ENCODE measurements at regions not wholly inside any gene's neighbourhood (a gene's known extent, or its start where the extent isn't known, plus 50 kb on each side); places are given as distances from the start of the nearest gene placed in this dataset.
"Not testable (repeated sequence)": the region's sequence is repeated elsewhere in the genome, so short reads cannot be mapped to it uniquely, and the experiment has no call there.

DNA sequence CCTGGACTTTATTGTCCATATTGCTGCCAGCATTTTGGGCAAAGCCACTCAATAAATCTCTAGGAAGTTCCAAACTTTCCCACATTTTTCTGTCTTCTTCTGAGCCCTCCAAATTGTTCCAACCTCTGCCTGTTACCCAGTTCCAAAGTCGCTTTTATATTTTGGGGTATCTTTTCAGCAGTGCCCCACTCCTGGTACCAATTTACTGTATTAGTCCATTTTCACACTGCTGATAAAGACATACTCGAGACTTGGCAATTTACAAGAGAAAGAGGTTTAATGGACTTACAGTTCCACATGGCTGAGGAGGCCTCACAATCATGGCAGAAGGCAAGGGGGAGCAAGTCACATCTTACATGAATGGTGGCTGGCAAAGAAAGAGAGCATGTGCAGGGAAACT is 53.4 kb downstream of the AHSP start:
- DNase-seq, result not testable (repeated sequence)

DNA sequence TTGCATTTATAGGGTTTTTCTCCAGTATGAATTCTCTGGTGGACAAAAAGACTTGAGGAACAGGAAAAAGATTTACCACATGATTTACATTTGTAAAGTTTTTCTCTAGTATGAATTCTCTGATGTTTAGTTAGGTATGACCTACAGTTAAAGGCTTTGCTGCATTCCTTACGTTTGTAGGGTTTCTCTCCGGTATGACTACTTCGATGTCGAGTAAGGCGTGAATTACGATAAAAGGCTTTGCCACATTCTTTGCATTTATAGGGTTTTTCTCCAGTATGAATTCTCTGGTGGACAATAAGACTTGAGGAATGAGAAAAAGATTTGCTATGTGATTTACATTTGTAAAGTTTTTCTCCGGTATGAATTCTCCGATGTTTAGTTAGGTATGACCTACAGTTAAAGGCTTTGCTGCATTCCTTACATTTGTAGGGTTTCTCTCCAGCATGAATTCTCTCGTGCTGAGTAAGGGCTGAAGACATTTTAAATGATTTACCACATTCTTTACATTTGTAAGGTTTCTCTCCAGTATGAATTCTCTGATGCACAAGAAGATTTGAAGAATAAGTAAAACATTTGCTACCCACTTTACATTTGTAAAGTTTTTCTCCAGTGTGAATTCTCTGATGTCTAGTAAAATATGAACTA is 74.2 kb downstream of the AHSP start:
- DNase-seq, result not testable (repeated sequence)

DNA sequence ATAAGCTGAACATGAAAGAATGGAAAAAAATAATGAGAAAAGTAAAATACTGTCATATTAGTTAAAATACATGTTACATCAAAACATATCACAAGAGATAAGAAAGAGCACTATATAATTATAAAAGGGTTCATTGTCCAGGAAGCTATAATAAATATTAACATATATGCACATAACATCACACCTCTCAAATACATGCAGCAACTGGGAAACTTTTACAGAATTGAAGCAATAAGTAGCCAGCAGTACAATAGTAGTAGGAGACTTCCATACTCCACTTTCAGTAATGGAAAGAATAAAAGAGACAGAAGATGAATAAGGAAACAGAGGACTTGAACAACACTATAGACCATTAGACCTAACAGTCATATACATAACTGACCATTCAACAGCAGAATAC is 90.4 kb downstream of the AHSP start:
- no peak for DNase-seq

DNA sequence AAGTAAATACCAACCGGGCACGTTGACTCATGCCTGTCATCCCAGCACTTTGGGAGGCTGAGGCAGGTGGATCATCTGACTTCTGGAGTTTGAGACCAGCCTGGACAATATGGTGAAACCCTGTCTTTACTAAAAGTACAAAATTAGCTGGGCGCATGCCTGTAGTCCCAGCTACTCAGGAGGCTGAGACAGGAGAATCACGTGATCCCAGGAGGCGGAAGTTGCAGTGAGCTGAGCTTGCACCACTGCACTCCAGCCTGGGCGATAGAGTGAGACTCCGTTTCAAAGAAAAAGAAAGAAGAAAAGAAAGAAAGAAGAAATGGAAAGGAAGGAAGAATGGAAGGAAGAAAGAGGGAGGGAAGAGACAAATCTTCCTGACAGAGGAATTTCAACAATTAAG is 108.7 kb downstream of the AHSP start:
- DNase-seq, result no peak

- no peak for DNase-seq
These were observed 113.6 kb downstream of the AHSP start for GRCh38 chr16:31641279-31641678.

GRCh38 chr16:31655674-31656073 is 128.0 kb downstream of the AHSP start:
- DNase-seq, result not testable (repeated sequence)

GRCh38 chr16:31664683-31665482 is 137.2 kb downstream of the AHSP start:
- DNase-seq, result no peak

- no peak for DNase-seq
These were observed 147.0 kb downstream of the AHSP start for GRCh38 chr16:31674686-31675085.

DNA sequence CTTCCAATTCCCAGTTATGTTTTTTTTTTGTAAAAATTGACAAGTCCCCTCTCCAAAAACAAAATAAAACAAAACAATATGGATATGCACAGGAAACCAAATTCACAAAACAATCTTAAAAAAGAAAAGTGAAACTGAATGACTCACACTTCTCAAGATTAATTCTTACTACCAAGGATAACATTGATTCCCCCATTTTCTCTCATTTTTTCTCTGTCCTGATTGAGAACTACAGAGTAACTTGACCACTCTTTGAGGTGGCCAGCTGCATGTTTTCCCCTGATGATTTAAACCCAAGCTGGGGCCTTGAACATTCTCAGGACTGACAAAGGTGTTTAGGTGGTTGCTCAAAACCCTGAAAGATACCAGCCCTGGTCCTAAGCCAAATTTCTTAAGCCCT is 149.0 kb downstream of the AHSP start:
- no peak for DNase-seq

GRCh38 chr16:31678649-31679325 is 151.1 kb downstream of the AHSP start:
- no peak for DNase-seq

GRCh38 chr16:31689331-31689730 is 161.6 kb downstream of the AHSP start:
- DNase-seq, result not testable (repeated sequence)

- not testable (repeated sequence) for DNase-seq
These were observed 164.6 kb downstream of the AHSP start for GRCh38 chr16:31692338-31692737.

- no peak for DNase-seq
These were observed 166.0 kb downstream of the AHSP start for GRCh38 chr16:31693733-31694132.

- DNase-seq, result no peak
These were observed 166.8 kb downstream of the AHSP start for GRCh38 chr16:31694461-31694860.

- no peak for DNase-seq
These were observed 168.0 kb downstream of the AHSP start for GRCh38 chr16:31695667-31696066.

DNA sequence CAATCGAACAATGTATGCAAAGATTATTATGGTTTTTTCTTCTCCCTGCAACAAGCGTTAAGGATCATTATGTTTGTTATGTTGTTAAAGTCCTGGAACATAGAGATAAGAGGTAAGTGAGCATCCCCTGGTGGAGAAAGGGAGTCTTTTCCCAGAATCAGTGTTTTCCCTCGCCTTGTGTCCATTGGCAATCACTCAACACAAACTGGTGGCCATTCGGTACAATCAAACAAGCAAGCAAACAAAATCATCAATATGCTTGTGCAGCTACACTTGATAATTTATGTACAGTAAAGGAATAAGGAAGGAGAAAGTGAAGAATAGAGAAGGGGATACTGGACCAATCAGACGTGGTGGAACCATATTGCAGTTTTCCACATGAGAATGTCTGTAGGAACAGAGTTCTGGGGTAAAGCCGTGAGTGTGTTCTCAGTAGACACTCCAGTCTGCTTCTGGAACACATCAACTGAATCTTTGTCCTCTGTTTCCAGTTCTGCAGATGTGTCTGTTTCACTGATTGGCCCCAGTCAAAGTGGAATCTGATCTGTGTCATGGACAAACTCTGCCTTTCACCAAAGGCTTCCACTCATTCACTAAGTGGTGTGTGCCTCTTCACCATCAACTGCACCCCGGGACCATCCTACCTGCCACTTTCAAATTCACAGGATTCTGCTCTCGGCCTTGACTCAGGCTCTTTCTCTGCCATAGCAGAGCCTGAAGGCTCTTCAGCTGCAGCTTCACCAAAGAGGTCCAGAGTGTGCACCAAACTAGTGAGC is 169.5 kb downstream of the AHSP start:
- DNase-seq, result no peak

DNA sequence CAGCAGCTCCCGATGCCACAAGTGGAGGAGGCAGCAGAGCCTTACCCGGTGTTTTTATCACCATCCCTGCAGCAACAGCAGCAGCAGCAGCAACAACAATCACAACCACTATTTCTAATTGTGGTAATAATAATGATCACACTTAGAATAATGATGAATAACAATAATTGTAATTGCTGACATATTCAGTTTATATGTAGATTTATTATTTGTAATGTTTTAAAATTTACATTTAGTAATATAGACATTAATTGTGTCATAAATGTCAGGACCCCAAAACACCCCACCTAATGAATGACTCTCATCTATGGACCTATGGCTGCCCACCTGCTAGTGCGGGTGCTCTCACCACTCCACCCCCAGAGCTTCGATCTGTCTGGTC is 170.0 kb downstream of the AHSP start:
- DNase-seq, result no peak

DNA sequence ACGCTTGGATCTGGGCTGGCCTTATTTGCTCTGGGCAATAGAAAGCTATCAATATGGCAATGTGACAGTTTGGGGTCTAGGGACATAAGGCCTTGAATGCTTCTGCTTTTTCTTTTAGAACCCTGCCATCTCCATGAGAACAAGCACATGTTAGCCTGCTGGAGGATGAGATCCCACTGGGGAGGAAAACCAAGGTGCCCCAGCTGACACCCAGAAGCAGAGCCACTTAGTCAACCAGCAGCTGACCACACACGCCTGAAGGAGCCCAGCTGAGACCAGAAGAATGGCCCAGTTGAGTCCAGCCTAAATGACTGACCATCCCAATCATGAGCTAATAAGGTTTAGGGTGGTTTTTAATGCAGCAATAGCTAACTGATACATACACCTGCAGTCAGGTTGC is 171.2 kb downstream of the AHSP start:
- DNase-seq, result no peak

DNA sequence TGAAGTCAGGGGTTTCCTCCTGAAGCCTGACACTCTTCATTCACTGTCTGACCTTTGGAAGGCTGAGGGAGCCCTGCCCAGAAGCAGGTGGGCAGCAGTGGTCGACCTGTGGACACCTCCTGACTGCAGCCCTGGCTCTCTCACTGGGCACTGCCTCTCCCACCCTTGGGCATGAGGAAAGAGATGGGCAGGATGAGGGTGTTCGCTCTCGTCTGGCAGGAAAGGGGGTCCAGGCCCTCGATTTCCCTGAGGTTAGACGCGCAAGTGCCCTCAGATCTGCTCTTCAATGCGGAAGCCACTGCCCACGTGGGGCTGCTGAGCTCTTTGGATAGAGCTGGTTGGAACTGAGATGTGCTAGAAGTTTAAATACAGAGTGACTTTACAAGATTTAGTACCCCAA is 171.9 kb downstream of the AHSP start:
- DNase-seq, result no peak

GRCh38 chr16:31700200-31700529 is 172.5 kb downstream of the AHSP start:
- DNase-seq, result no peak

DNA sequence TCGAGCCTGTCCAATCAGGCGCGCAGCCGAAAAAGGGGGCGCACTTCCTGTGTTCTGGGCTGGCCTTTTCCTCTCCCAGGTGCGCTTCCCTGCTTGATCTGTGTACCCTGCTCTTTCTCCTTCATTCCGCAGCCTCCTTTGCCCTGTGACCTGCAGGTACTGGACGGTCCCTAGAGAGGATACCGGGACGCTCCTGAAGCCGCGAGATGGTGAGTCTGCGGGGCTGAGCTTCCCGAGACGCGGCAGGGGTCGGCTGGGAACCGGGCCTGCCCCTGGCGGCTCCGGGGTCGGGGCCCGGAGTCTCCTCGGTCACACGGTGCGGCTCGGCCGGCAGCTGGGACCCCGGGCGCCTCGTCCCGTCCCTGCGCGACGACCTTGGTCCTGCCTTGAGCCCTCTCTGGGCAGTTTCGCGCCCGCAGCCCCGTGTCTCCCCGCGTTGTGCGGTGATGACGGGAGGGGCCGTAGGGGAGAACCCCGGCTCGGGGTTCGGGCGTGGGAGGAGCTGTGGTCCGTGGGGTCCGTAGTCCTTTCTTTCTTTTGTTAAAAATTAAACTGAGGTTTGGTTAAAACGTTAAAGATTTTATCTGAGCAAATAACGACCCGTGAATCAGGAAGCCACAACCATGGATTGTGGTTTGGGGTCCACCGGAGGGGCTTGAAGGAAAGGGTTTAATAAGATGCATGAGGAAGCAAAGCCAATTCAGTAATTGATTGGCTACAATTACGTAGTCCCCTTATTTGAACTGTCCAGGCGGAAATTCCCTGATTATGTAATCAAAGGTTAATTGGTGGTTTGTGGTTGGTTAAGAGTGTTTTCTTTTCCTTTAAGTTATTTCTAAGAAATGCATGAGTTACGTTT is 172.8 kb upstream of the ZNF267 start:
- peak; percentile 82 for DNase-seq

DNA sequence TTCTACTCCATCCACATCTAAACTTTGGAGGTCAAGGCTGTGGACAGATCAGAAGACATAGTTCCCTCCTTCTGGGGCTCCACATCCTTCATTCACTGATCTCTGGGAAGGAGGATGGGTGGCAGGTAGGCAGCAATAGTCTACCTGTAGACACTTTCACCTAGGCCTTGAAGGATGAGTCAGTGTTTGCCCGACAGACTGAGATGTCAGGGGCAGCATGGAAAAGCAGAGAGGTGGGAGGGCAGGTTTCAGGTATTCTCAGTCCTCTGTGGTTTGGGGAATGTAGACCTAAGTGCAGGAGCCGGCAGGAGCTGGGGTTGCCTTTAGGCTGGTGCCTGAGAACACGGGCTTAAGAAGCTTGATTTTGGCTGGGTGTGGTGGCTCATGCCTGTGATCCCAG is 171.9 kb upstream of the ZNF267 start:
- DNase-seq, result no peak
